Peyer's patch (tissue), 4 donors: ENCODE measurements at regions not wholly inside any gene's neighbourhood (a gene's known extent, or its start where the extent isn't known, plus 50 kb on each side); places are given as distances from the start of the nearest gene placed in this dataset.

Source experiments
- POLR2A ChIP-seq, 2 donors: fragments of 450-650 bp; IDR thresholded peaks; one replicate each; pipeline ENCODE4 v1.5.1; 2017; ENCODE audit warnings: antibody characterized with exemption in 2 of 2, mild to moderate bottlenecking in 2 of 2, moderate library complexity in 2 of 2
- TF ChIP-seq, protein P1 (sequence below), 6 experiments: fragments of 450-650 bp in 4 of 6; fragments of 200-600 bp in 2 of 6; sonication (generic) in 1 of 6; IDR thresholded peaks; one replicate each; pipeline ENCODE4 v1.5.1; 2017 to 2019; ENCODE audit warnings: antibody characterized with exemption in 6 of 6, mild to moderate bottlenecking in 3 of 6, moderate library complexity in 1 of 6

DNA sequence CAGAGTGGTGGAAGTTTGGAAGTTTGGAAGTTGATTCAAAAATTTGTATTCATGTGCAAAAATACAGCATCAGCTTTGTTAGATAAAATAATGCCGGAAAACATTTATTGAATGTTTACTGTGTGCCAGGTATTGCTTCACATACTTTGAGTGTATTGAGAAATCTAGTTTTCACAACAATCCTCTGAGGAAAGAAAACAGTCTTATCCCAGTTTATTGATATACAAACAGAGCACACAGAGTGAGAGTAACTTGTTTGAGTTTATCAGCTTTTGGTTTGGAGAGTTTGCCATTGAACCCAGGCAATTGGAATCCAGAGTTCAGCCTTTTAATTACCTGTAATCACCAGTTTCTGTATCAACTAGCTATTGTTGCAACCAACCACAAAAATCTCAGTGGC is 127.2 kb upstream of the RPS6KA3 start:
- TF ChIP-seq, protein P1, sequence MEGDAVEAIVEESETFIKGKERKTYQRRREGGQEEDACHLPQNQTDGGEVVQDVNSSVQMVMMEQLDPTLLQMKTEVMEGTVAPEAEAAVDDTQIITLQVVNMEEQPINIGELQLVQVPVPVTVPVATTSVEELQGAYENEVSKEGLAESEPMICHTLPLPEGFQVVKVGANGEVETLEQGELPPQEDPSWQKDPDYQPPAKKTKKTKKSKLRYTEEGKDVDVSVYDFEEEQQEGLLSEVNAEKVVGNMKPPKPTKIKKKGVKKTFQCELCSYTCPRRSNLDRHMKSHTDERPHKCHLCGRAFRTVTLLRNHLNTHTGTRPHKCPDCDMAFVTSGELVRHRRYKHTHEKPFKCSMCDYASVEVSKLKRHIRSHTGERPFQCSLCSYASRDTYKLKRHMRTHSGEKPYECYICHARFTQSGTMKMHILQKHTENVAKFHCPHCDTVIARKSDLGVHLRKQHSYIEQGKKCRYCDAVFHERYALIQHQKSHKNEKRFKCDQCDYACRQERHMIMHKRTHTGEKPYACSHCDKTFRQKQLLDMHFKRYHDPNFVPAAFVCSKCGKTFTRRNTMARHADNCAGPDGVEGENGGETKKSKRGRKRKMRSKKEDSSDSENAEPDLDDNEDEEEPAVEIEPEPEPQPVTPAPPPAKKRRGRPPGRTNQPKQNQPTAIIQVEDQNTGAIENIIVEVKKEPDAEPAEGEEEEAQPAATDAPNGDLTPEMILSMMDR (IDR thresholded peaks at IDR 0.05), result no peak
- no peak for TF ChIP-seq POLR2A (IDR thresholded peaks at IDR 0.05)
